Stimulated activated naive B cell treated with anti-CD40 and anti-IgM and Interleukin-4, amounts not matched to agents 10 μg/mL and 1 μg/mL and 100 μg/mL, for 72 hours (primary cell): ENCODE measurements at regions not wholly inside any gene's neighbourhood (a gene's known extent, or its start where the extent isn't known, plus 50 kb on each side); places are given as distances from the start of the nearest gene placed in this dataset.
"Not testable (repeated sequence)": the region's sequence is repeated elsewhere in the genome, so short reads cannot be mapped to it uniquely, and the experiment has no call there.

ENCODE experiments used
- ATAC-seq, 2 donors: fragments of 150-1000 bp; cut with Tn5 transposase; replicated peaks; 2 replicates each; pipeline ENCODE4 v1.10.0; 2021; ENCODE audit warnings: moderate library complexity in 1 of 2
- DNase-seq: peaks from one replicate; pipeline ENCODE4 v3.0.0; 2021
- H3K27ac Mint-ChIP-seq: one replicate; pipeline ENCODE4 v1.8.0; 2022; ENCODE audit warnings: mild to moderate bottlenecking, mixed read lengths
- H3K27me3 Mint-ChIP-seq, 2 donors: one replicate each; pipeline ENCODE4 v1.8.0; 2022; ENCODE audit warnings: mixed read lengths in 2 of 2
- H3K36me3 Mint-ChIP-seq, 2 donors: one replicate each; pipeline ENCODE4 v1.8.0; 2022; ENCODE audit warnings: mixed read lengths in 2 of 2, mild to moderate bottlenecking in 1 of 2
- H3K4me1 Mint-ChIP-seq, 2 donors: one replicate each; pipeline ENCODE4 v1.8.0; 2022; ENCODE audit warnings: mixed read lengths in 2 of 2, mild to moderate bottlenecking in 1 of 2
- H3K4me3 Mint-ChIP-seq, 2 donors: one replicate each; pipeline ENCODE4 v1.8.0; 2022; ENCODE audit warnings: mild to moderate bottlenecking in 2 of 2, mixed read lengths in 2 of 2, moderate library complexity in 1 of 2
- H3K9me3 Mint-ChIP-seq, 2 donors: one replicate each; pipeline ENCODE4 v1.8.0; 2022; ENCODE audit warnings: mixed read lengths in 2 of 2, mild to moderate bottlenecking in 1 of 2

- H3K4me1 Mint-ChIP-seq, DNase-seq, ATAC-seq, H3K9me3 Mint-ChIP-seq, H3K27ac Mint-ChIP-seq, H3K4me3 Mint-ChIP-seq, H3K36me3 Mint-ChIP-seq, H3K27me3 Mint-ChIP-seq: not testable (repeated sequence)
Measured at GRCh38 chr16:79984149-79984548, 383.6 kb upstream of the MAF start.

GRCh38 chr16:79982862-79983261 is 382.3 kb upstream of the MAF start:
- Mint-ChIP-seq H3K4me3 (no peak overlapping the region), H3K27ac (no peak overlapping the region), H3K27me3 (no peaks in the 10 kb centered on the region), H3K36me3 (no peaks in the 10 kb centered on the region), H3K4me1 (no peaks in the 10 kb centered on the region), H3K9me3 (no peaks in the 10 kb centered on the region)
- no peak for ATAC-seq
- DNase-seq = no peak

- H3K9me3 Mint-ChIP-seq = no peaks in the 10 kb centered on the region
- H3K27ac Mint-ChIP-seq = no peak overlapping the region
- no peak overlapping the region for H3K4me3 Mint-ChIP-seq
- no peaks in the 10 kb centered on the region for H3K36me3 Mint-ChIP-seq
- H3K4me1 Mint-ChIP-seq = no peaks in the 10 kb centered on the region
- ATAC-seq (no peak), DNase-seq (no peak)
- H3K27me3 Mint-ChIP-seq = no peaks in the 10 kb centered on the region
Measured at GRCh38 chr16:79982361-79982760, 381.8 kb upstream of the MAF start.

GRCh38 chr16:79981814-79982213 is 381.3 kb upstream of the MAF start:
- H3K27ac Mint-ChIP-seq = no peak overlapping the region
- no peaks in the 10 kb centered on the region for H3K27me3 Mint-ChIP-seq
- DNase-seq = no peak
- H3K36me3 Mint-ChIP-seq = no peaks in the 10 kb centered on the region
- no peaks in the 10 kb centered on the region for H3K4me1 Mint-ChIP-seq
- no peak overlapping the region for H3K4me3 Mint-ChIP-seq
- ATAC-seq = no peak
- H3K9me3 Mint-ChIP-seq = no peaks in the 10 kb centered on the region

- DNase-seq (no peak), ATAC-seq (no peak)
- H3K4me3 Mint-ChIP-seq = no peak overlapping the region
- H3K9me3 Mint-ChIP-seq = no peaks in the 10 kb centered on the region
- no peak overlapping the region for H3K27ac Mint-ChIP-seq
- H3K27me3 Mint-ChIP-seq = no peaks in the 10 kb centered on the region
- no peaks in the 10 kb centered on the region for H3K4me1 Mint-ChIP-seq
- no peaks in the 10 kb centered on the region for H3K36me3 Mint-ChIP-seq
Measured at GRCh38 chr16:79980650-79981521, 380.3 kb upstream of the MAF start.

GRCh38 chr16:79977940-79978836 is 377.7 kb upstream of the MAF start:
- H3K36me3 Mint-ChIP-seq = no peaks in the 10 kb centered on the region
- no peak for DNase-seq
- H3K27me3 Mint-ChIP-seq = no peaks in the 10 kb centered on the region
- no peak overlapping the region for H3K27ac Mint-ChIP-seq
- no peaks in the 10 kb centered on the region for H3K9me3 Mint-ChIP-seq
- H3K4me1 Mint-ChIP-seq = no peaks in the 10 kb centered on the region
- no peak overlapping the region for H3K4me3 Mint-ChIP-seq
- no peak for ATAC-seq

GRCh38 chr16:79973320-79973719 is 372.8 kb upstream of the MAF start:
- no peaks in the 10 kb centered on the region for H3K9me3 Mint-ChIP-seq

GRCh38 chr16:79972053-79972704 is 371.6 kb upstream of the MAF start:
- H3K36me3 Mint-ChIP-seq = no peaks in the 10 kb centered on the region
- no peaks in the 10 kb centered on the region for H3K4me1 Mint-ChIP-seq
- H3K27me3 Mint-ChIP-seq = no peaks in the 10 kb centered on the region
- ATAC-seq (no peak), DNase-seq (no peak)
- no peak overlapping the region for H3K27ac Mint-ChIP-seq
- H3K4me3 Mint-ChIP-seq = no peak overlapping the region
- no peaks in the 10 kb centered on the region for H3K9me3 Mint-ChIP-seq

More at GRCh38 chr16:79973320-79973719, 372.8 kb upstream of the MAF start:
- no peaks in the 10 kb centered on the region for H3K4me1 Mint-ChIP-seq
- H3K4me3 Mint-ChIP-seq = no peak overlapping the region
- H3K27me3 Mint-ChIP-seq = no peaks in the 10 kb centered on the region
- no peak overlapping the region for H3K27ac Mint-ChIP-seq
- ATAC-seq (no peak), DNase-seq (no peak)
- H3K36me3 Mint-ChIP-seq = no peaks in the 10 kb centered on the region

GRCh38 chr16:79971237-79971572 is 370.7 kb upstream of the MAF start:
- Mint-ChIP-seq H3K36me3 (no peaks in the 10 kb centered on the region), H3K4me3 (no peak overlapping the region), H3K27me3 (no peaks in the 10 kb centered on the region), H3K9me3 (no peaks in the 10 kb centered on the region), H3K4me1 (no peaks in the 10 kb centered on the region), H3K27ac (no peak overlapping the region)
- DNase-seq (no peak), ATAC-seq (no peak)

GRCh38 chr16:79970551-79971236 is 370.2 kb upstream of the MAF start:
- H3K4me1 Mint-ChIP-seq = no peaks in the 10 kb centered on the region
- no peak for ATAC-seq
- H3K9me3 Mint-ChIP-seq = no peaks in the 10 kb centered on the region

GRCh38 chr16:79970087-79970486 is 369.6 kb upstream of the MAF start:
- no peak overlapping the region for H3K4me3 Mint-ChIP-seq
- no peak overlapping the region for H3K27ac Mint-ChIP-seq
- no peak for DNase-seq
- no peaks in the 10 kb centered on the region for H3K9me3 Mint-ChIP-seq
- H3K36me3 Mint-ChIP-seq = no peaks in the 10 kb centered on the region
- H3K27me3 Mint-ChIP-seq = no peaks in the 10 kb centered on the region
- no peak for ATAC-seq
- H3K4me1 Mint-ChIP-seq = no peaks in the 10 kb centered on the region

More at GRCh38 chr16:79970551-79971236, 370.2 kb upstream of the MAF start:
- H3K4me3 Mint-ChIP-seq = no peak overlapping the region
- H3K27me3 Mint-ChIP-seq = no peaks in the 10 kb centered on the region
- no peaks in the 10 kb centered on the region for H3K36me3 Mint-ChIP-seq
- H3K27ac Mint-ChIP-seq = no peak overlapping the region
- no peak for DNase-seq

GRCh38 chr16:79969458-79969857 is 368.9 kb upstream of the MAF start:
- no peaks in the 10 kb centered on the region for H3K9me3 Mint-ChIP-seq
- no peak overlapping the region for H3K4me3 Mint-ChIP-seq
- DNase-seq = no peak
- no peaks in the 10 kb centered on the region for H3K4me1 Mint-ChIP-seq
- H3K36me3 Mint-ChIP-seq = no peaks in the 10 kb centered on the region
- ATAC-seq = no peak
- H3K27me3 Mint-ChIP-seq = no peaks in the 10 kb centered on the region
- H3K27ac Mint-ChIP-seq = no peak overlapping the region

GRCh38 chr16:79966226-79966625 is 365.7 kb upstream of the MAF start:
- no peaks in the 10 kb centered on the region for H3K27me3 Mint-ChIP-seq
- H3K9me3 Mint-ChIP-seq = no peaks in the 10 kb centered on the region
- no peak overlapping the region for H3K4me3 Mint-ChIP-seq
- DNase-seq = no peak
- no peak for ATAC-seq
- no peaks in the 10 kb centered on the region for H3K36me3 Mint-ChIP-seq
- peak overlapping the region; percentile 42 for H3K27ac Mint-ChIP-seq
- H3K4me1 Mint-ChIP-seq = no peaks in the 10 kb centered on the region

- DNase-seq (no peak), ATAC-seq (no peak)
- Mint-ChIP-seq H3K27ac (no peak overlapping the region), H3K4me1 (no peaks in the 10 kb centered on the region), H3K4me3 (no peak overlapping the region), H3K9me3 (no peaks in the 10 kb centered on the region), H3K36me3 (no peaks in the 10 kb centered on the region), H3K27me3 (peaks cover 0 to 3% of the 10 kb centered on the region in 2 donors)
Measured at GRCh38 chr16:79965718-79966117, 365.2 kb upstream of the MAF start.
